Neural progenitor cell (in vitro differentiated cells): ENCODE measurements at regions not wholly inside any gene's neighbourhood (a gene's known extent, or its start where the extent isn't known, plus 50 kb on each side); places are given as distances from the start of the nearest gene placed in this dataset.

Experiments
- EZH2 ChIP-seq: fragments of 200-600 bp; sonication (generic); IDR thresholded peaks from 2 replicates; pipeline ENCODE4 v1.6.1; 2017; ENCODE audit warnings: antibody characterized with exemption, mild to moderate bottlenecking, moderate library complexity
- EZH2phosphoT487 ChIP-seq: fragments of 200-600 bp; sonication (generic); IDR thresholded peaks from 2 replicates; pipeline ENCODE4 v1.6.1; 2017; ENCODE audit warnings: antibody characterized with exemption
- TF ChIP-seq, protein P1 (sequence below): fragments of 200-600 bp; sonication (generic); IDR thresholded peaks from 2 replicates; pipeline ENCODE4 v1.5.1; 2017; ENCODE audit warnings: antibody characterized with exemption, mild to moderate bottlenecking

DNA sequence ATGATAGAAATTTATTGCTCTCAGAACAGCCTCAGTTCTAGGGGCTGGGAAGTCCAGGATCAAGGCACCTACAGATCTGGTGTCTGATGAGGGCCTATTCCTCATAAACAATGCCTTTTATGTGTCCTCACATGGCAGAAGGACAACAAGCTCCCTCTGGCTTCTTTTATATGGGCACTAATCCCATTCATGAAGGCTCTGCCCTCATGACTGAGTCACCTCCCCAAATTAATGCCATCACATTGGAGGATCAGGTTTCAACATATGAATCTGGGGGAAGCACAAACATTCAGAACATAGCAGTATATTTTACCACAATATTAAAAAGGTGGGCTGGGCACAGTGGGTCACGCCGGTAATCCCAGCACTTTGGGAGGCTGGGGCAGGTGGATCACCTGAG, 58.5 kb upstream of the CCN6 start:
- TF ChIP-seq, protein P1, sequence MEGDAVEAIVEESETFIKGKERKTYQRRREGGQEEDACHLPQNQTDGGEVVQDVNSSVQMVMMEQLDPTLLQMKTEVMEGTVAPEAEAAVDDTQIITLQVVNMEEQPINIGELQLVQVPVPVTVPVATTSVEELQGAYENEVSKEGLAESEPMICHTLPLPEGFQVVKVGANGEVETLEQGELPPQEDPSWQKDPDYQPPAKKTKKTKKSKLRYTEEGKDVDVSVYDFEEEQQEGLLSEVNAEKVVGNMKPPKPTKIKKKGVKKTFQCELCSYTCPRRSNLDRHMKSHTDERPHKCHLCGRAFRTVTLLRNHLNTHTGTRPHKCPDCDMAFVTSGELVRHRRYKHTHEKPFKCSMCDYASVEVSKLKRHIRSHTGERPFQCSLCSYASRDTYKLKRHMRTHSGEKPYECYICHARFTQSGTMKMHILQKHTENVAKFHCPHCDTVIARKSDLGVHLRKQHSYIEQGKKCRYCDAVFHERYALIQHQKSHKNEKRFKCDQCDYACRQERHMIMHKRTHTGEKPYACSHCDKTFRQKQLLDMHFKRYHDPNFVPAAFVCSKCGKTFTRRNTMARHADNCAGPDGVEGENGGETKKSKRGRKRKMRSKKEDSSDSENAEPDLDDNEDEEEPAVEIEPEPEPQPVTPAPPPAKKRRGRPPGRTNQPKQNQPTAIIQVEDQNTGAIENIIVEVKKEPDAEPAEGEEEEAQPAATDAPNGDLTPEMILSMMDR, result no peak
- TF ChIP-seq EZH2phosphoT487 (no peak), EZH2 (no peak)
